ENCODE measurements at regions not wholly inside any gene's neighbourhood (a gene's known extent, or its start where the extent isn't known, plus 50 kb on each side); places are given as distances from the start of the nearest gene placed in this dataset.

GRCh38 chr21:25118648-25119047, 488.6 kb downstream of the MRPL39 start:
- no peak for TF ChIP-seq CTCF (IDR thresholded peaks at IDR 0.05; ENCODE audit: low read depth, low read length)
- DNase-seq (ENCODE audit: extremely low read depth, low read depth) = no peak

- DNase-seq (ENCODE audit: extremely low read depth, low read depth) = no peak
- TF ChIP-seq CTCF (IDR thresholded peaks at IDR 0.05; ENCODE audit: low read depth, low read length) = no peak
Observed at GRCh38 chr21:25115021-25115420, 492.3 kb downstream of the MRPL39 start.

- DNase-seq (ENCODE audit: extremely low read depth, low read depth) = peak; percentile 7
- TF ChIP-seq CTCF (IDR thresholded peaks at IDR 0.05; ENCODE audit: low read depth, low read length) = no peak
Observed at GRCh38 chr21:25107708-25108107, 499.6 kb downstream of the MRPL39 start.

GRCh38 chr21:25103500-25104207, 503.6 kb downstream of the MRPL39 start:
- TF ChIP-seq CTCF (IDR thresholded peaks at IDR 0.05; ENCODE audit: low read depth, low read length) = no peak
- no peak for DNase-seq (ENCODE audit: extremely low read depth, low read depth)

- TF ChIP-seq CTCF (IDR thresholded peaks at IDR 0.05; ENCODE audit: low read depth, low read length) = no peak
- DNase-seq (ENCODE audit: extremely low read depth, low read depth) = no peak
Observed at GRCh38 chr21:25097648-25098047, 509.6 kb downstream of the MRPL39 start.

- no peak for DNase-seq (ENCODE audit: extremely low read depth, low read depth)
- TF ChIP-seq CTCF (IDR thresholded peaks at IDR 0.05; ENCODE audit: low read depth, low read length) = no peak
Observed at GRCh38 chr21:25094695-25095094, 512.6 kb downstream of the MRPL39 start.

- no peak for TF ChIP-seq CTCF (IDR thresholded peaks at IDR 0.05; ENCODE audit: low read depth, low read length)
Observed at GRCh38 chr21:25092441-25093011, 514.8 kb downstream of the MRPL39 start.

More at GRCh38 chr21:25092441-25093011, 514.8 kb downstream of the MRPL39 start:
- no peak for DNase-seq (ENCODE audit: extremely low read depth, low read depth)

Measured in AG09319 (cell line).